ENCODE measurements at regions not wholly inside any gene's neighbourhood (a gene's known extent, or its start where the extent isn't known, plus 50 kb on each side); places are given as distances from the start of the nearest gene placed in this dataset.

GRCh38 chr20:10876558-10876957 is 202.8 kb upstream of the JAG1 start:
- Histone ChIP-seq H3K9me3 (ENCODE audit: control insufficient read depth in 2 of 2, low read length in 2 of 2) (peaks cover 0 to 2% of the 10 kb centered on the region in 2 donors), H3K4me1 (ENCODE audit: control insufficient read depth in 2 of 2, insufficient read depth in 2 of 2, low read length in 2 of 2) (no peaks in the 10 kb centered on the region), H3K36me3 (ENCODE audit: control insufficient read depth in 2 of 2, insufficient read depth in 2 of 2, low read length in 2 of 2) (no peaks in the 10 kb centered on the region), H3K27ac (ENCODE audit: low read depth in 2 of 2, low read length in 2 of 2) (no peak overlapping the region), H3K4me3 (ENCODE audit: low read length in 2 of 2) (no peak overlapping the region), H3K9ac (ENCODE audit: low read depth in 1 of 2, low read length in 2 of 2) (no peak overlapping the region), H3K27me3 (ENCODE audit: control insufficient read depth in 2 of 2, insufficient read depth in 2 of 2, low read length in 2 of 2) (no peaks in the 10 kb centered on the region)

GRCh38 chr20:10877342-10877741 is 203.5 kb upstream of the JAG1 start:
- H3K9ac ChIP-seq (ENCODE audit: low read depth in 1 of 2, low read length in 2 of 2), result no peak overlapping the region
- peaks cover 0 to 2% of the 10 kb centered on the region in 2 donors for H3K9me3 ChIP-seq (ENCODE audit: control insufficient read depth in 2 of 2, low read length in 2 of 2)
- no peak overlapping the region for H3K27ac ChIP-seq (ENCODE audit: low read depth in 2 of 2, low read length in 2 of 2)
- no peaks in the 10 kb centered on the region for H3K27me3 ChIP-seq (ENCODE audit: control insufficient read depth in 2 of 2, insufficient read depth in 2 of 2, low read length in 2 of 2)
- H3K4me1 ChIP-seq (ENCODE audit: control insufficient read depth in 2 of 2, insufficient read depth in 2 of 2, low read length in 2 of 2), result no peaks in the 10 kb centered on the region
- H3K36me3 ChIP-seq (ENCODE audit: control insufficient read depth in 2 of 2, insufficient read depth in 2 of 2, low read length in 2 of 2), result no peaks in the 10 kb centered on the region
- no peak overlapping the region for H3K4me3 ChIP-seq (ENCODE audit: low read length in 2 of 2)

GRCh38 chr20:10883166-10883565 is 209.4 kb upstream of the JAG1 start:
- H3K36me3 ChIP-seq (ENCODE audit: control insufficient read depth in 2 of 2, insufficient read depth in 2 of 2, low read length in 2 of 2), result no peaks in the 10 kb centered on the region
- no peaks in the 10 kb centered on the region for H3K4me1 ChIP-seq (ENCODE audit: control insufficient read depth in 2 of 2, insufficient read depth in 2 of 2, low read length in 2 of 2)
- no peak overlapping the region for H3K27ac ChIP-seq (ENCODE audit: low read depth in 2 of 2, low read length in 2 of 2)
- H3K9ac ChIP-seq (ENCODE audit: low read depth in 1 of 2, low read length in 2 of 2), result no peak overlapping the region
- H3K27me3 ChIP-seq (ENCODE audit: control insufficient read depth in 2 of 2, insufficient read depth in 2 of 2, low read length in 2 of 2), result no peaks in the 10 kb centered on the region
- no peak overlapping the region for H3K4me3 ChIP-seq (ENCODE audit: low read length in 2 of 2)
- H3K9me3 ChIP-seq (ENCODE audit: control insufficient read depth in 2 of 2, low read length in 2 of 2), result no peaks in the 10 kb centered on the region

GRCh38 chr20:10893321-10893720 is 219.5 kb upstream of the JAG1 start:
- H3K9me3 ChIP-seq (ENCODE audit: control insufficient read depth in 2 of 2, low read length in 2 of 2), result no peaks in the 10 kb centered on the region
- no peaks in the 10 kb centered on the region for H3K4me1 ChIP-seq (ENCODE audit: control insufficient read depth in 2 of 2, insufficient read depth in 2 of 2, low read length in 2 of 2)
- H3K36me3 ChIP-seq (ENCODE audit: control insufficient read depth in 2 of 2, insufficient read depth in 2 of 2, low read length in 2 of 2), result no peaks in the 10 kb centered on the region
- H3K27ac ChIP-seq (ENCODE audit: low read depth in 2 of 2, low read length in 2 of 2), result no peak overlapping the region
- no peaks in the 10 kb centered on the region for H3K27me3 ChIP-seq (ENCODE audit: control insufficient read depth in 2 of 2, insufficient read depth in 2 of 2, low read length in 2 of 2)
- no peak overlapping the region for H3K4me3 ChIP-seq (ENCODE audit: low read length in 2 of 2)
- no peak overlapping the region for H3K9ac ChIP-seq (ENCODE audit: low read depth in 1 of 2, low read length in 2 of 2)

- no peak overlapping the region for H3K4me3 ChIP-seq (ENCODE audit: low read length in 2 of 2)
- no peak overlapping the region for H3K27ac ChIP-seq (ENCODE audit: low read depth in 2 of 2, low read length in 2 of 2)
- H3K4me1 ChIP-seq (ENCODE audit: control insufficient read depth in 2 of 2, insufficient read depth in 2 of 2, low read length in 2 of 2), result no peaks in the 10 kb centered on the region
- H3K9me3 ChIP-seq (ENCODE audit: control insufficient read depth in 2 of 2, low read length in 2 of 2), result no peaks in the 10 kb centered on the region
- no peak overlapping the region for H3K9ac ChIP-seq (ENCODE audit: low read depth in 1 of 2, low read length in 2 of 2)
- H3K27me3 ChIP-seq (ENCODE audit: control insufficient read depth in 2 of 2, insufficient read depth in 2 of 2, low read length in 2 of 2), result no peaks in the 10 kb centered on the region
- no peaks in the 10 kb centered on the region for H3K36me3 ChIP-seq (ENCODE audit: control insufficient read depth in 2 of 2, insufficient read depth in 2 of 2, low read length in 2 of 2)
Observed at GRCh38 chr20:10897336-10897735, 223.5 kb upstream of the JAG1 start.

- H3K9ac ChIP-seq (ENCODE audit: low read depth in 1 of 2, low read length in 2 of 2), result no peak overlapping the region
- no peaks in the 10 kb centered on the region for H3K9me3 ChIP-seq (ENCODE audit: control insufficient read depth in 2 of 2, low read length in 2 of 2)
- no peaks in the 10 kb centered on the region for H3K4me1 ChIP-seq (ENCODE audit: control insufficient read depth in 2 of 2, insufficient read depth in 2 of 2, low read length in 2 of 2)
- no peak overlapping the region for H3K4me3 ChIP-seq (ENCODE audit: low read length in 2 of 2)
- H3K27ac ChIP-seq (ENCODE audit: low read depth in 2 of 2, low read length in 2 of 2), result no peak overlapping the region
- no peaks in the 10 kb centered on the region for H3K27me3 ChIP-seq (ENCODE audit: control insufficient read depth in 2 of 2, insufficient read depth in 2 of 2, low read length in 2 of 2)
- H3K36me3 ChIP-seq (ENCODE audit: control insufficient read depth in 2 of 2, insufficient read depth in 2 of 2, low read length in 2 of 2), result no peaks in the 10 kb centered on the region
Observed at GRCh38 chr20:10898552-10898951, 224.8 kb upstream of the JAG1 start.

GRCh38 chr20:10902174-10902573 is 228.4 kb upstream of the JAG1 start:
- H3K9ac ChIP-seq (ENCODE audit: low read depth in 1 of 2, low read length in 2 of 2), result no peak overlapping the region
- no peaks in the 10 kb centered on the region for H3K9me3 ChIP-seq (ENCODE audit: control insufficient read depth in 2 of 2, low read length in 2 of 2)
- H3K4me3 ChIP-seq (ENCODE audit: low read length in 2 of 2), result no peak overlapping the region
- no peaks in the 10 kb centered on the region for H3K36me3 ChIP-seq (ENCODE audit: control insufficient read depth in 2 of 2, insufficient read depth in 2 of 2, low read length in 2 of 2)
- H3K27me3 ChIP-seq (ENCODE audit: control insufficient read depth in 2 of 2, insufficient read depth in 2 of 2, low read length in 2 of 2), result no peaks in the 10 kb centered on the region
- no peak overlapping the region for H3K27ac ChIP-seq (ENCODE audit: low read depth in 2 of 2, low read length in 2 of 2)
- no peaks in the 10 kb centered on the region for H3K4me1 ChIP-seq (ENCODE audit: control insufficient read depth in 2 of 2, insufficient read depth in 2 of 2, low read length in 2 of 2)

- no peak overlapping the region for H3K4me3 ChIP-seq (ENCODE audit: low read length in 2 of 2)
- H3K27me3 ChIP-seq (ENCODE audit: control insufficient read depth in 2 of 2, insufficient read depth in 2 of 2, low read length in 2 of 2), result no peaks in the 10 kb centered on the region
- H3K27ac ChIP-seq (ENCODE audit: low read depth in 2 of 2, low read length in 2 of 2), result no peak overlapping the region
- H3K9me3 ChIP-seq (ENCODE audit: control insufficient read depth in 2 of 2, low read length in 2 of 2), result no peaks in the 10 kb centered on the region
- H3K9ac ChIP-seq (ENCODE audit: low read depth in 1 of 2, low read length in 2 of 2), result no peak overlapping the region
- no peaks in the 10 kb centered on the region for H3K4me1 ChIP-seq (ENCODE audit: control insufficient read depth in 2 of 2, insufficient read depth in 2 of 2, low read length in 2 of 2)
- no peaks in the 10 kb centered on the region for H3K36me3 ChIP-seq (ENCODE audit: control insufficient read depth in 2 of 2, insufficient read depth in 2 of 2, low read length in 2 of 2)
Observed at GRCh38 chr20:10902576-10903282, 228.9 kb upstream of the JAG1 start.

- H3K27ac ChIP-seq (ENCODE audit: low read depth in 2 of 2, low read length in 2 of 2), result no peak overlapping the region
Observed at GRCh38 chr20:10906834-10907233, 233.0 kb upstream of the JAG1 start.

GRCh38 chr20:10909803-10910202 is 236.0 kb upstream of the JAG1 start:
- Histone ChIP-seq H3K27ac (ENCODE audit: low read depth in 2 of 2, low read length in 2 of 2) (no peak overlapping the region), H3K36me3 (ENCODE audit: control insufficient read depth in 2 of 2, insufficient read depth in 2 of 2, low read length in 2 of 2) (no peaks in the 10 kb centered on the region), H3K4me1 (ENCODE audit: control insufficient read depth in 2 of 2, insufficient read depth in 2 of 2, low read length in 2 of 2) (no peaks in the 10 kb centered on the region), H3K27me3 (ENCODE audit: control insufficient read depth in 2 of 2, insufficient read depth in 2 of 2, low read length in 2 of 2) (no peaks in the 10 kb centered on the region), H3K4me3 (ENCODE audit: low read length in 2 of 2) (no peak overlapping the region), H3K9ac (ENCODE audit: low read depth in 1 of 2, low read length in 2 of 2) (no peak overlapping the region), H3K9me3 (ENCODE audit: control insufficient read depth in 2 of 2, low read length in 2 of 2) (no peaks in the 10 kb centered on the region)

More at GRCh38 chr20:10906834-10907233, 233.0 kb upstream of the JAG1 start:
- H3K9me3 ChIP-seq (ENCODE audit: control insufficient read depth in 2 of 2, low read length in 2 of 2), result no peaks in the 10 kb centered on the region
- no peak overlapping the region for H3K9ac ChIP-seq (ENCODE audit: low read depth in 1 of 2, low read length in 2 of 2)
- H3K36me3 ChIP-seq (ENCODE audit: control insufficient read depth in 2 of 2, insufficient read depth in 2 of 2, low read length in 2 of 2), result no peaks in the 10 kb centered on the region
- no peak overlapping the region for H3K4me3 ChIP-seq (ENCODE audit: low read length in 2 of 2)
- H3K27me3 ChIP-seq (ENCODE audit: control insufficient read depth in 2 of 2, insufficient read depth in 2 of 2, low read length in 2 of 2), result no peaks in the 10 kb centered on the region
- H3K4me1 ChIP-seq (ENCODE audit: control insufficient read depth in 2 of 2, insufficient read depth in 2 of 2, low read length in 2 of 2), result no peaks in the 10 kb centered on the region
